ENCODE measurements at regions not wholly inside any gene's neighbourhood (a gene's known extent, or its start where the extent isn't known, plus 50 kb on each side); places are given as distances from the start of the nearest gene placed in this dataset.

DNA sequence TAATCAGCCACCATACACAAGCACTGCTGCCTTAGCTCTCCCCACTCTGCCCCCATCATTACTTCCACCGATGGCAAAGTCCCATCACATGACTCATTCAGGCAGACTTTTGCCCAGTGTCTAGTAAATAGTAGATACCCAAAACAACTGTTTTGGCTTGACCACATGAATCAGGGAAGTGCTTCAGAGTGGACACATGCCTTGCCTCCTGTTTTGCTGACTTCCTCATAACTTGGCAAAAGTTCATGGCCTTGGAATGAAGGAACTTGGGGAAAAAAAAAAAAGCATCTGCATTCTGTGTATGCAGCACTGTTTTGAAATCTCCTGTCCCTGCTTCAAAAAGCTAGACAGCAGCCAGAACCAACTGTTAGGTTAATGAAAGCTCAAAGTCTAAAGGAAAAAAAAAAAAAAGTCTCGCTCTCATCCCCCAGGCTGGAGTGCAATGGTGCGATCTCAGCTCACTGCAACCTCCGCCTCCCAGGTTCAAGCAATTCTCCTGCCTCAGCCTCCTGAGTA lies 335.3 kb downstream of the FAM181B start:
- TF ChIP-seq, protein P1, sequence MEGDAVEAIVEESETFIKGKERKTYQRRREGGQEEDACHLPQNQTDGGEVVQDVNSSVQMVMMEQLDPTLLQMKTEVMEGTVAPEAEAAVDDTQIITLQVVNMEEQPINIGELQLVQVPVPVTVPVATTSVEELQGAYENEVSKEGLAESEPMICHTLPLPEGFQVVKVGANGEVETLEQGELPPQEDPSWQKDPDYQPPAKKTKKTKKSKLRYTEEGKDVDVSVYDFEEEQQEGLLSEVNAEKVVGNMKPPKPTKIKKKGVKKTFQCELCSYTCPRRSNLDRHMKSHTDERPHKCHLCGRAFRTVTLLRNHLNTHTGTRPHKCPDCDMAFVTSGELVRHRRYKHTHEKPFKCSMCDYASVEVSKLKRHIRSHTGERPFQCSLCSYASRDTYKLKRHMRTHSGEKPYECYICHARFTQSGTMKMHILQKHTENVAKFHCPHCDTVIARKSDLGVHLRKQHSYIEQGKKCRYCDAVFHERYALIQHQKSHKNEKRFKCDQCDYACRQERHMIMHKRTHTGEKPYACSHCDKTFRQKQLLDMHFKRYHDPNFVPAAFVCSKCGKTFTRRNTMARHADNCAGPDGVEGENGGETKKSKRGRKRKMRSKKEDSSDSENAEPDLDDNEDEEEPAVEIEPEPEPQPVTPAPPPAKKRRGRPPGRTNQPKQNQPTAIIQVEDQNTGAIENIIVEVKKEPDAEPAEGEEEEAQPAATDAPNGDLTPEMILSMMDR (IDR thresholded peaks at IDR 0.05; ENCODE audit: low read length), result no peak
- no peak for TF ChIP-seq EZH2 (IDR thresholded peaks at IDR 0.05; ENCODE audit: borderline replicate concordance, low read length)

All from OCI-LY1 (cell line).